CD14-positive monocyte (primary cell): ENCODE measurements at regions not wholly inside any gene's neighbourhood (a gene's known extent, or its start where the extent isn't known, plus 50 kb on each side); places are given as distances from the start of the nearest gene placed in this dataset.

Experiments used
- DNase-seq, 3 donors: peaks; one replicate each; pipeline ENCODE4 v3.0.0-alpha.2; 2011 to 2022
- H2AFZ ChIP-seq: 2 replicates; pipeline ENCODE4 v1.6.0; 2012; ENCODE audit warnings: mild to moderate bottlenecking, low read depth, low read length, inconsistent platforms; ENCODE audit not compliant: insufficient read depth, poor library complexity, severe bottlenecking
- H3K27ac ChIP-seq, 2 donors: 1 replicate in 1 of 2; 2 replicates in 1 of 2; pipeline ENCODE4 v1.5.1; 2012 to 2013; ENCODE audit warnings: low read length in 2 of 2, control low read depth in 1 of 2, inconsistent platforms in 1 of 2, low read depth in 1 of 2, mild to moderate bottlenecking in 1 of 2
- H3K27me3 ChIP-seq, 2 donors: one replicate each; pipeline versions ENCODE4 v1.6.0 to v1.6.1; 2011 to 2013; ENCODE audit warnings: low read length in 2 of 2; ENCODE audit not compliant: control insufficient read depth in 2 of 2, insufficient read depth in 2 of 2
- H3K36me3 ChIP-seq, 2 donors: replicated peaks in 1 of 2; 1 replicate in 1 of 2; 2 replicates in 1 of 2; pipeline versions ENCODE4 v1.5.1 to v1.6.1; 2012 to 2013; ENCODE audit warnings: low read length in 2 of 2, control low read depth in 1 of 2, inconsistent platforms in 1 of 2, mild to moderate bottlenecking in 1 of 2; ENCODE audit not compliant: insufficient read depth in 2 of 2, control insufficient read depth in 1 of 2
- H3K4me1 ChIP-seq, 2 donors: 1 replicate in 1 of 2; 2 replicates in 1 of 2; pipeline versions ENCODE4 v1.5.1 to v1.6.1; 2012 to 2013; ENCODE audit warnings: low read length in 2 of 2, control low read depth in 1 of 2, inconsistent platforms in 1 of 2, mild to moderate bottlenecking in 1 of 2, moderate library complexity in 1 of 2; ENCODE audit not compliant: insufficient read depth in 2 of 2, control insufficient read depth in 1 of 2
- H3K4me2 ChIP-seq: replicated peaks from 2 replicates; pipeline ENCODE3; 2012; ENCODE audit warnings: low read length, moderate library complexity, mild to moderate bottlenecking; ENCODE audit not compliant: poor library complexity, severe bottlenecking; ENCODE audit errors: extremely low read depth
- H3K4me3 ChIP-seq, 3 experiments: fragments of 200-600 bp in 1 of 3; sonication (generic) in 1 of 3; replicated peaks in 1 of 3; 1 replicate in 2 of 3; 2 replicates in 1 of 3; pipeline ENCODE4 v1.5.1; 2011 to 2013; ENCODE audit warnings: low read length in 3 of 3, mild to moderate bottlenecking in 3 of 3, control low read depth in 2 of 3, low read depth in 2 of 3, inconsistent platforms in 1 of 3, moderate library complexity in 1 of 3
- H3K79me2 ChIP-seq: 2 replicates; pipeline ENCODE4 v1.6.0; 2012; ENCODE audit warnings: mild to moderate bottlenecking, control low read depth, inconsistent platforms, low read length, moderate library complexity; ENCODE audit not compliant: insufficient read depth
- H3K9ac ChIP-seq: 2 replicates; pipeline ENCODE4 v1.6.0; 2017; ENCODE audit warnings: low read length, mild to moderate bottlenecking; ENCODE audit not compliant: insufficient read depth, poor library complexity, severe bottlenecking
- H3K9me3 ChIP-seq, 2 donors: replicated peaks in 1 of 2; 1 replicate in 1 of 2; 2 replicates in 1 of 2; pipeline versions ENCODE4 v1.5.1 to v1.6.1; 2012 to 2013; ENCODE audit warnings: low read length in 2 of 2, control low read depth in 1 of 2; ENCODE audit not compliant: control insufficient read depth in 1 of 2, insufficient read depth in 1 of 2
- H4K20me1 ChIP-seq: 2 replicates; pipeline ENCODE4 v1.6.0; 2012; ENCODE audit warnings: mild to moderate bottlenecking, low read length, control low read depth, moderate library complexity; ENCODE audit not compliant: insufficient read depth
- H3K27ac Mint-ChIP-seq, 7 donors: one replicate each; pipeline ENCODE4 v1.8.0; 2020; ENCODE audit warnings: mild to moderate bottlenecking in 7 of 7, mixed read lengths in 7 of 7, moderate library complexity in 6 of 7, inconsistent platforms in 2 of 7
- H3K27me3 Mint-ChIP-seq, 3 donors: one replicate each; pipeline ENCODE4 v1.8.0; 2021 to 2022; ENCODE audit warnings: low read depth in 3 of 3, mild to moderate bottlenecking in 3 of 3, mixed read lengths in 3 of 3, moderate library complexity in 3 of 3, inconsistent platforms in 1 of 3
- H3K36me3 Mint-ChIP-seq, 2 donors: one replicate each; pipeline ENCODE4 v1.8.0; 2020; ENCODE audit warnings: mixed read lengths in 2 of 2, inconsistent platforms in 1 of 2, mild to moderate bottlenecking in 1 of 2
- H3K4me1 Mint-ChIP-seq: one replicate; pipeline ENCODE4 v1.8.0; 2020; ENCODE audit warnings: mild to moderate bottlenecking, mixed read lengths
- H3K4me3 Mint-ChIP-seq, 2 donors: one replicate each; pipeline ENCODE4 v1.8.0; 2020; ENCODE audit warnings: mild to moderate bottlenecking in 2 of 2, mixed read lengths in 2 of 2, moderate library complexity in 1 of 2
- H3K9me3 Mint-ChIP-seq, 7 donors: one replicate each; pipeline ENCODE4 v1.8.0; 2020 to 2022; ENCODE audit warnings: mixed read lengths in 7 of 7, mild to moderate bottlenecking in 6 of 7, moderate library complexity in 6 of 7, inconsistent platforms in 2 of 7
- CTCF ChIP-seq: fragments of 200-600 bp; IDR thresholded peaks from one replicate; pipeline ENCODE4 v1.8.0; 2022; ENCODE audit warnings: antibody characterized with exemption, mild to moderate bottlenecking
- WGBS: methylation state at CpG from one replicate; pipeline ENCODE4 v1.1.5; 2013; ENCODE audit warnings: missing lambda C conversion rate; ENCODE audit not compliant: insufficient coverage; 5-methylcytosine and 5-hydroxymethylcytosine counted together
- intact Hi-C, 2 donors: fragments of 100-400 bp; cut with micrococcal nuclease; formaldehyde crosslinking; loops; one replicate each; pipeline versions ENCODE4 v1.15.0 to v1.15.1; 2023

- no peaks in the 10 kb centered on the region for H3K36me3 Mint-ChIP-seq
- Histone ChIP-seq H3K27ac (no peak overlapping the region), H3K9ac (no peak overlapping the region)
Observed at GRCh38 chr5:74177961-74178360, 462.6 kb downstream of the ENC1 start.

GRCh38 chr5:74174366-74174765 lies 466.2 kb downstream of the ENC1 start:
- Histone ChIP-seq H3K4me1 (no peaks in the 10 kb centered on the region), H3K9ac (no peak overlapping the region), H3K4me3 (no peak overlapping the region), H3K79me2 (no peaks in the 10 kb centered on the region), H3K9me3 (no peaks in the 10 kb centered on the region), H3K36me3 (no peaks in the 10 kb centered on the region), H3K27ac (no peak overlapping the region), H2AFZ (no peak overlapping the region), H4K20me1 (no peaks in the 10 kb centered on the region), H3K4me2 (no peak overlapping the region), H3K27me3 (no peaks in the 10 kb centered on the region)
- Mint-ChIP-seq H3K4me1 (peaks cover 7% of the 10 kb centered on the region), H3K27ac (no peak overlapping the region), H3K36me3 (no peaks in the 10 kb centered on the region), H3K27me3 (peaks cover 0 to 4% (median 3%) of the 10 kb centered on the region in 3 donors), H3K4me3 (no peak overlapping the region), H3K9me3 (peaks cover 0 to 3% (median 0%) of the 10 kb centered on the region in 7 donors)
- 100% methylated on average over 1 of the region's 1 CpG for WGBS
- DNase-seq: no peak
- no peak for TF ChIP-seq CTCF
- intact Hi-C loops: no loop called here

More at GRCh38 chr5:74177961-74178360, 462.6 kb downstream of the ENC1 start:
- H3K27ac Mint-ChIP-seq: no peak overlapping the region
- H3K9me3 Mint-ChIP-seq: peaks cover 0 to 3% (median 0%) of the 10 kb centered on the region in 7 donors
- TF ChIP-seq CTCF: no peak
- WGBS: no CpG with 5 or more reads among the region's 3 CpGs
- Histone ChIP-seq H3K4me3 (no peak overlapping the region), H4K20me1 (no peaks in the 10 kb centered on the region), H3K79me2 (no peaks in the 10 kb centered on the region), H3K4me2 (no peak overlapping the region), H2AFZ (no peak overlapping the region), H3K27me3 (no peaks in the 10 kb centered on the region), H3K36me3 (no peaks in the 10 kb centered on the region), H3K4me1 (no peaks in the 10 kb centered on the region), H3K9me3 (no peaks in the 10 kb centered on the region)
- peaks cover 4% of the 10 kb centered on the region for H3K4me1 Mint-ChIP-seq
- intact Hi-C loops: no loop called here
- no peak for DNase-seq
- H3K27me3 Mint-ChIP-seq: peaks cover 0 to 4% (median 3%) of the 10 kb centered on the region in 3 donors
- no peak overlapping the region for H3K4me3 Mint-ChIP-seq
